HepG2 (cell line): ENCODE measurements at regions not wholly inside any gene's neighbourhood (a gene's known extent, or its start where the extent isn't known, plus 50 kb on each side); places are given as distances from the start of the nearest gene placed in this dataset.

ENCODE experiments used
- ATAC-seq: fragments of 200-7000 bp; cut with Tn5 transposase; 3 replicates; pipeline ENCODE4 v1.9.1; 2020; ENCODE audit warnings: mild to moderate bottlenecking, moderate library complexity
- BruUV-seq: library from RNA; stranded (reverse); fragments of 400-500 nt; replicated peaks from 2 replicates; lab custom pipeline; 2021; lab: Mats Ljungman, UMichigan
- CTCF ChIA-PET: fragments of 300-600 bp; formaldehyde crosslinking; extraction: SDS; loops from one replicate; lab custom pipeline; 2021; ENCODE audit warnings: low total read pairs, inconsistent platforms, low intra/inter-chr PET ratio; lab: Yijun Ruan, JAX
- POLR2A ChIA-PET: fragments of 350-600 bp; sonication (Branson Sonifier 250); formaldehyde crosslinking; loops from one replicate; lab custom pipeline; 2020; ENCODE audit warnings: antibody characterized with exemption, inconsistent platforms; lab: Yijun Ruan, JAX
- DNase-seq: peaks from one replicate; pipeline ENCODE4 v3.0.0-alpha.2; 2015; ENCODE audit warnings: low spot score
- FAIRE-seq: peaks from 3 replicates; lab custom pipeline; 2011; peaks lifted over from hg19 to GRCh38; lab: Jason Lieb, UNC
- H2AFZ ChIP-seq: one replicate; pipeline ENCODE4 v1.6.1; 2011; ENCODE audit warnings: low read length, inconsistent platforms
- H3K27ac ChIP-seq: fragments of 300-600 bp; 3 replicates; pipeline ENCODE4 v1.8.0; 2011; ENCODE audit warnings: mixed run types, mild to moderate bottlenecking, mixed read lengths, low read length, inconsistent platforms; ENCODE audit not compliant: insufficient read depth; ENCODE audit errors: extremely low read length
- H3K27me3 ChIP-seq, 2 experiments: fragments of 200-600 bp in 1 of 2; 2 replicates in 1 of 2; 3 replicates in 1 of 2; pipeline versions ENCODE4 v1.6.0 to v1.8.0; 2011; ENCODE audit warnings: low read length in 2 of 2, mild to moderate bottlenecking in 2 of 2, moderate library complexity in 2 of 2, inconsistent platforms in 1 of 2; ENCODE audit not compliant: insufficient read depth in 2 of 2, control insufficient read depth in 1 of 2
- H3K36me3 ChIP-seq, 2 experiments: fragments of 200-600 bp in 1 of 2; replicated peaks in 1 of 2; 2 replicates in 1 of 2; 3 replicates in 1 of 2; pipeline versions ENCODE4 v1.5.1 to v1.8.0; 2011; ENCODE audit warnings: low read length in 2 of 2, inconsistent platforms in 1 of 2; ENCODE audit not compliant: insufficient read depth in 2 of 2, control insufficient read depth in 1 of 2
- H3K4me1 ChIP-seq: 2 replicates; pipeline ENCODE4 v1.5.1; 2012; ENCODE audit warnings: low read length, inconsistent platforms; ENCODE audit not compliant: insufficient read depth
- H3K4me2 ChIP-seq: 2 replicates; pipeline ENCODE4 v1.6.0; 2011; ENCODE audit warnings: low read depth, low read length, inconsistent platforms
- H3K4me3 ChIP-seq, 3 experiments: fragments of 200-600 bp in 1 of 3; sonication (generic), shearing (Covaris generic) in 1 of 3; replicated peaks in 1 of 3; 2 replicates each; pipeline ENCODE4 v1.5.1; 2011 to 2016; ENCODE audit warnings: low read length in 3 of 3, inconsistent platforms in 2 of 3, low read depth in 2 of 3, mild to moderate bottlenecking in 2 of 3, control low read depth in 1 of 3, mixed read lengths in 1 of 3; ENCODE audit not compliant: insufficient read depth in 1 of 3
- H3K79me2 ChIP-seq: one replicate; pipeline ENCODE4 v1.6.1; 2011; ENCODE audit warnings: low read length, inconsistent platforms; ENCODE audit not compliant: insufficient read depth
- H3K9ac ChIP-seq: 2 replicates; pipeline ENCODE4 v1.6.0; 2011; ENCODE audit warnings: mild to moderate bottlenecking, low read depth, low read length, inconsistent platforms; ENCODE audit not compliant: insufficient read depth
- H3K9me3 ChIP-seq: 2 replicates; pipeline ENCODE4 v1.5.1; 2012; ENCODE audit warnings: mild to moderate bottlenecking, low read length
- H4K20me1 ChIP-seq: 2 replicates; pipeline ENCODE4 v1.6.0; 2011; ENCODE audit warnings: inconsistent platforms, mild to moderate bottlenecking, low read length, moderate library complexity; ENCODE audit not compliant: insufficient read depth
- CENPX ChIP-seq: sonication (generic); formaldehyde crosslinking; IDR thresholded peaks from 2 replicates; pipeline ENCODE4 v1.9.0; 2021; ENCODE audit warnings: mild to moderate bottlenecking, missing genetic modification reagents, moderate library complexity
- JDP2 ChIP-seq: sonication (generic); formaldehyde crosslinking; IDR thresholded peaks from 2 replicates; pipeline ENCODE4 v1.8.1; 2022; ENCODE audit warnings: missing genetic modification reagents, borderline replicate concordance
- KDM2A ChIP-seq: sonication (generic); formaldehyde crosslinking; IDR thresholded peaks from 2 replicates; pipeline ENCODE4 v1.4.0; 2020; ENCODE audit warnings: low read depth, missing genetic modification reagents, borderline replicate concordance
- MTA3 ChIP-seq: sonication (generic); formaldehyde crosslinking; IDR thresholded peaks from 2 replicates; pipeline ENCODE4 v1.4.0; 2020; ENCODE audit warnings: missing genetic modification reagents
- PHF21A ChIP-seq: sonication (generic); formaldehyde crosslinking; IDR thresholded peaks from 2 replicates; pipeline ENCODE4 v1.5.0; 2020; ENCODE audit warnings: mild to moderate bottlenecking, missing genetic modification reagents
- SETDB1 ChIP-seq: sonication (generic); formaldehyde crosslinking; IDR thresholded peaks from 2 replicates; pipeline ENCODE4 v1.5.1; 2020; ENCODE audit warnings: missing genetic modification reagents, mild to moderate bottlenecking, borderline replicate concordance
- SMAD1 ChIP-seq: sonication (generic); formaldehyde crosslinking; IDR thresholded peaks from 2 replicates; pipeline ENCODE4 v1.4.0; 2020; ENCODE audit warnings: missing genetic modification reagents, low read depth, mild to moderate bottlenecking, borderline replicate concordance
- ZFP36L2 ChIP-seq: sonication (generic); formaldehyde crosslinking; IDR thresholded peaks from 2 replicates; pipeline ENCODE4 v1.4.0; 2020; ENCODE audit warnings: missing genetic modification reagents
- ZNF24 ChIP-seq: fragments of 450-650 bp; IDR thresholded peaks from 2 replicates; pipeline ENCODE4 v1.6.1; 2017; ENCODE audit warnings: antibody characterized with exemption, mild to moderate bottlenecking
- ZNF343 ChIP-seq: sonication (generic); formaldehyde crosslinking; IDR thresholded peaks from 2 replicates; pipeline ENCODE4 v1.4.0; 2020; ENCODE audit warnings: mild to moderate bottlenecking, missing genetic modification reagents
- ZNF737 ChIP-seq: sonication (generic); formaldehyde crosslinking; IDR thresholded peaks from 2 replicates; pipeline ENCODE4 v1.5.0; 2020; ENCODE audit warnings: missing genetic modification reagents, mild to moderate bottlenecking, borderline replicate concordance
- ZSCAN12 ChIP-seq: sonication (generic); formaldehyde crosslinking; IDR thresholded peaks from 2 replicates; pipeline ENCODE4 v1.9.0; 2021; ENCODE audit warnings: mild to moderate bottlenecking, missing genetic modification reagents
- WGBS: methylation state at CpG from one replicate; pipeline ENCODE4 v1.1.6; 2017; ENCODE audit warnings: low lambda C conversion rate; 5-methylcytosine and 5-hydroxymethylcytosine counted together
- in situ Hi-C: cut with HindIII; loops from 2 replicates; pipeline ENCODE4 v1.10.0; 2017; ENCODE audit warnings: low pct_unique_long_range_greater_than_20kb; ENCODE audit not compliant: extremely low pct_ligation_motif_present
- intact Hi-C: fragments of 100-400 bp; cut with micrococcal nuclease; formaldehyde crosslinking; loops from one replicate; pipeline ENCODE4 v1.10.0; 2022; ENCODE audit not compliant: unreplicated experiment
- TF ChIP-seq, protein P1 (sequence below): sonication (generic); formaldehyde crosslinking; IDR thresholded peaks from 2 replicates; pipeline ENCODE4 v1.5.0; 2020; ENCODE audit warnings: missing genetic modification reagents
- TF ChIP-seq, protein P2 (sequence below): sonication (generic); formaldehyde crosslinking; IDR thresholded peaks from 2 replicates; pipeline ENCODE4 v1.4.0; 2020; ENCODE audit warnings: mild to moderate bottlenecking, missing genetic modification reagents
- TF ChIP-seq, protein P3 (sequence below): sonication (generic); formaldehyde crosslinking; IDR thresholded peaks from 2 replicates; pipeline ENCODE4 v1.4.0; 2020; ENCODE audit warnings: mild to moderate bottlenecking, missing genetic modification reagents, borderline replicate concordance
- TF ChIP-seq, protein P4 (sequence below): sonication (generic); formaldehyde crosslinking; IDR thresholded peaks from 2 replicates; pipeline ENCODE4 v1.8.0; 2023; ENCODE audit warnings: mild to moderate bottlenecking, missing genetic modification reagents

DNA sequence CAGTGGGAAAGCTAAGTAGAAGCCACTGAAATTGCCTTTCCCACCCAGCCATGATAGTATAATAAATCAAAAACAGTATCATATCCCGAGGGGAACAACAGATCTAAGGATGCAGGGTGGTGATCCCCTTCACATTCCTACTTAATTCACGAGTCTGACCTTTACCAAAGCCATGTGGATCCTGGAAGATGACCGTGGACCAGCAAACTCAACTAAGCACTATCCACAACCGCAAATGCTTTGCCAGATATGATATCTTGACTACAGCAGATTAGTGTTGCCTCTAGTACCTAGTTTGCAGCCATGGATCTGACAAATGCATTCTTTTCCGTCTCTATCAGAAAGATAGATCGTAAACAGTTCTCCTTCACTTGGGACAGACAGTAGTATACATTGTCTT is 67.3 kb upstream of the IL6 start (continued):
- TF ChIP-seq, protein P1, sequence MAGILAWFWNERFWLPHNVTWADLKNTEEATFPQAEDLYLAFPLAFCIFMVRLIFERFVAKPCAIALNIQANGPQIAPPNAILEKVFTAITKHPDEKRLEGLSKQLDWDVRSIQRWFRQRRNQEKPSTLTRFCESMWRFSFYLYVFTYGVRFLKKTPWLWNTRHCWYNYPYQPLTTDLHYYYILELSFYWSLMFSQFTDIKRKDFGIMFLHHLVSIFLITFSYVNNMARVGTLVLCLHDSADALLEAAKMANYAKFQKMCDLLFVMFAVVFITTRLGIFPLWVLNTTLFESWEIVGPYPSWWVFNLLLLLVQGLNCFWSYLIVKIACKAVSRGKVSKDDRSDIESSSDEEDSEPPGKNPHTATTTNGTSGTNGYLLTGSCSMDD (CRISPR knock-in tag): no peak
- no peak for TF ChIP-seq ZSCAN12 (CRISPR knock-in tag)

DNA sequence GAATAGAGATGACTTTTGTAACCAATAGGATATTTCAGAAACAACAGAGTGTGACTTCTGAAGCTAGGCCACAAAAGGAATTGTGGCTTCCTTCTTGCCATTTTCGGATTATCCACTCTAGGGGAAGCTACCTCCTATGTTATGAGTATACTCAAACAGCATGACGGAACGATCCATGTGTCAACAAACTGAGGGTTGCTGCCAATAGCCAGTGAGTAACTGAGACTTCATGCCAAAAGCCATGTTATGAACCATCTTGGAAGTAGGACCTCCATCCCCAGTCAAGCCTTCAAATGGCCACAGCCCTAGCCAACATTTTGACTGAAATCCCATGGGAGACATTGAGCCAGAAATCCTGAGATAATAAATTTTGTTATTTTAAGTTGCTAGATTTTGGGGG is 69.0 kb upstream of the IL6 start:
- no peak overlapping the region for H3K9ac ChIP-seq
- no peak for ATAC-seq
- POLR2A ChIA-PET: no interaction called here
- in situ Hi-C loops (no loop called here), intact Hi-C loops (no loop called here)
- TF ChIP-seq PHF21A (CRISPR knock-in tag) (no peak), SMAD1 (CRISPR knock-in tag) (no peak), CENPX (no peak), ZNF343 (CRISPR knock-in tag) (no peak), JDP2 (CRISPR knock-in tag) (no peak), ZNF24 (no peak), ZFP36L2 (no peak), KDM2A (CRISPR knock-in tag) (no peak), MTA3 (CRISPR knock-in tag) (no peak), ZNF737 (CRISPR knock-in tag) (no peak), SETDB1 (CRISPR knock-in tag) (no peak)
- TF ChIP-seq, protein P2, sequence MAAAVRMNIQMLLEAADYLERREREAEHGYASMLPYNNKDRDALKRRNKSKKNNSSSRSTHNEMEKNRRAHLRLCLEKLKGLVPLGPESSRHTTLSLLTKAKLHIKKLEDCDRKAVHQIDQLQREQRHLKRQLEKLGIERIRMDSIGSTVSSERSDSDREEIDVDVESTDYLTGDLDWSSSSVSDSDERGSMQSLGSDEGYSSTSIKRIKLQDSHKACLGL (CRISPR knock-in tag): no peak
- TF ChIP-seq, protein P3, sequence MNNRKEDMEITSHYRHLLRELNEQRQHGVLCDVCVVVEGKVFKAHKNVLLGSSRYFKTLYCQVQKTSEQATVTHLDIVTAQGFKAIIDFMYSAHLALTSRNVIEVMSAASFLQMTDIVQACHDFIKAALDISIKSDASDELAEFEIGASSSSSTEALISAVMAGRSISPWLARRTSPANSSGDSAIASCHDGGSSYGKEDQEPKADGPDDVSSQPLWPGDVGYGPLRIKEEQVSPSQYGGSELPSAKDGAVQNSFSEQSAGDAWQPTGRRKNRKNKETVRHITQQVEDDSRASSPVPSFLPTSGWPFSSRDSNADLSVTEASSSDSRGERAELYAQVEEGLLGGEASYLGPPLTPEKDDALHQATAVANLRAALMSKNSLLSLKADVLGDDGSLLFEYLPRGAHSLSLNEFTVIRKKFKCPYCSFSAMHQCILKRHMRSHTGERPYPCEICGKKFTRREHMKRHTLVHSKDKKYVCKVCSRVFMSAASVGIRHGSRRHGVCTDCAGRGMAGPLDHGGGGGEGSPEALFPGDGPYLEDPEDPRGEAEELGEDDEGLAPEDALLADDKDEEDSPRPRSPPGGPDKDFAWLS (CRISPR knock-in tag): no peak
- TF ChIP-seq, protein P4, sequence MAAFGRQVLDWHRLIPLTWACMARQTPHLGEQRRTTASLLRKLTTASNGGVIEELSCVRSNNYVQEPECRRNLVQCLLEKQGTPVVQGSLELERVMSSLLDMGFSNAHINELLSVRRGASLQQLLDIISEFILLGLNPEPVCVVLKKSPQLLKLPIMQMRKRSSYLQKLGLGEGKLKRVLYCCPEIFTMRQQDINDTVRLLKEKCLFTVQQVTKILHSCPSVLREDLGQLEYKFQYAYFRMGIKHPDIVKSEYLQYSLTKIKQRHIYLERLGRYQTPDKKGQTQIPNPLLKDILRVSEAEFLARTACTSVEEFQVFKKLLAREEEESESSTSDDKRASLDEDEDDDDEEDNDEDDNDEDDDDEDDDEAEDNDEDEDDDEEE (CRISPR knock-in tag): no peak
- H3K4me2 ChIP-seq: no peak overlapping the region
- H4K20me1 ChIP-seq: no peaks in the 10 kb centered on the region
- CTCF ChIA-PET: no interaction called here
- no peaks in the 10 kb centered on the region for H3K79me2 ChIP-seq
- H2AFZ ChIP-seq: no peak overlapping the region
- BruUV-seq: no TSS peak
- no peak for FAIRE-seq
- peaks cover 0 to 3% of the 10 kb centered on the region in 2 experiments; a peak in 1 of 5 replicates for H3K27me3 ChIP-seq
- DNase-seq: no peak
- WGBS: 14% methylated on average over 3 of the region's 3 CpGs
- no peaks in the 10 kb centered on the region for H3K9me3 ChIP-seq
- H3K27ac ChIP-seq: no peak overlapping the region
- H3K36me3 ChIP-seq: no peaks in the 10 kb centered on the region
- H3K4me3 ChIP-seq: no peak overlapping the region
- no peaks in the 10 kb centered on the region for H3K4me1 ChIP-seq
